ENCODE measurements at regions not wholly inside any gene's neighbourhood (a gene's known extent, or its start where the extent isn't known, plus 50 kb on each side); places are given as distances from the start of the nearest gene placed in this dataset.

DNA sequence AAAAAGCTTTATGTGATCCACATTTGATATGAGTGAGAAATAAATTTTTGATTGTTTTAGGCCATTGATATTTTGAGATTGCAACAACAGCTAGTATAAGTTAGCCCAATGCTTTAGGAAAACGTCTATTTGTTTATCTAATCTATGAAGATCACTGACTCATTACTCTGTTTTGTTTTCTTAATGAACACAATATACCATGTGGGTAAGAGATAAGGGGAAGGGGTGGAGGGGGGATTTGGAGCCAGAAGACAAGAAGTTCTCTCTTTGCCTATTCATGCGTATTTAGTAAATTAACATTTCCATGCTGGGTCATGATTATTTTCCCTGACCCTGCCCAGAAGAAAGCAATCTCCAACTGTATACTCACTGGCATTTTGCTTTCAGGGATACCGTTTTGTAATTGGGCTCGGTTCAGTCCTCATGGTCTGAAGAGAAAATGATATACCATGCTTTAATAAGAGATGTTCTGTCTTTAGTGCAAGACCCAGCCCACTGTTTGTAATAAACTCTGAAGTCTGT lies 359.5 kb upstream of the NPSR1 start:
- TF ChIP-seq, protein P1, sequence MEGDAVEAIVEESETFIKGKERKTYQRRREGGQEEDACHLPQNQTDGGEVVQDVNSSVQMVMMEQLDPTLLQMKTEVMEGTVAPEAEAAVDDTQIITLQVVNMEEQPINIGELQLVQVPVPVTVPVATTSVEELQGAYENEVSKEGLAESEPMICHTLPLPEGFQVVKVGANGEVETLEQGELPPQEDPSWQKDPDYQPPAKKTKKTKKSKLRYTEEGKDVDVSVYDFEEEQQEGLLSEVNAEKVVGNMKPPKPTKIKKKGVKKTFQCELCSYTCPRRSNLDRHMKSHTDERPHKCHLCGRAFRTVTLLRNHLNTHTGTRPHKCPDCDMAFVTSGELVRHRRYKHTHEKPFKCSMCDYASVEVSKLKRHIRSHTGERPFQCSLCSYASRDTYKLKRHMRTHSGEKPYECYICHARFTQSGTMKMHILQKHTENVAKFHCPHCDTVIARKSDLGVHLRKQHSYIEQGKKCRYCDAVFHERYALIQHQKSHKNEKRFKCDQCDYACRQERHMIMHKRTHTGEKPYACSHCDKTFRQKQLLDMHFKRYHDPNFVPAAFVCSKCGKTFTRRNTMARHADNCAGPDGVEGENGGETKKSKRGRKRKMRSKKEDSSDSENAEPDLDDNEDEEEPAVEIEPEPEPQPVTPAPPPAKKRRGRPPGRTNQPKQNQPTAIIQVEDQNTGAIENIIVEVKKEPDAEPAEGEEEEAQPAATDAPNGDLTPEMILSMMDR (IDR thresholded peaks at IDR 0.05): no peak
- no peak for TF ChIP-seq POLR2A (IDR thresholded peaks at IDR 0.05)

Data from testis (tissue), 2 donors.